H9 (cell line): ENCODE measurements at regions not wholly inside any gene's neighbourhood (a gene's known extent, or its start where the extent isn't known, plus 50 kb on each side); places are given as distances from the start of the nearest gene placed in this dataset.

Experiments
- DNase-seq: peaks from one replicate; pipeline ENCODE4 v3.0.0-alpha.2; 2017
- H2AFZ ChIP-seq: one replicate; pipeline ENCODE4 v1.6.1; 2013; ENCODE audit warnings: mild to moderate bottlenecking, low read length, control low read depth, moderate library complexity
- H2AK5ac ChIP-seq: 2 replicates; pipeline ENCODE4 v1.6.1; 2013; ENCODE audit warnings: low read length, control low read depth, mixed read lengths; ENCODE audit not compliant: insufficient read length
- H2BK120ac ChIP-seq: one replicate; pipeline ENCODE4 v1.6.1; 2013; ENCODE audit warnings: low read depth, mild to moderate bottlenecking, low read length, control low read depth, inconsistent platforms; ENCODE audit not compliant: poor library complexity, severe bottlenecking
- H2BK12ac ChIP-seq: 2 replicates; pipeline ENCODE4 v1.6.1; 2013; ENCODE audit warnings: low read length, control low read depth, mixed read lengths, low read depth; ENCODE audit not compliant: insufficient read length
- H2BK15ac ChIP-seq: 2 replicates; pipeline ENCODE4 v1.6.1; 2013; ENCODE audit warnings: low read depth, low read length, control low read depth
- H2BK20ac ChIP-seq: one replicate; pipeline ENCODE4 v1.6.1; 2013; ENCODE audit warnings: low read depth, mild to moderate bottlenecking, low read length, control low read depth, inconsistent platforms; ENCODE audit not compliant: poor library complexity, severe bottlenecking
- H2BK5ac ChIP-seq: 2 replicates; pipeline ENCODE4 v1.6.1; 2013; ENCODE audit warnings: low read length, control low read depth, mixed read lengths; ENCODE audit not compliant: insufficient read length
- H3K14ac ChIP-seq: 2 replicates; pipeline ENCODE4 v1.6.1; 2013; ENCODE audit warnings: low read length, control low read depth; ENCODE audit not compliant: insufficient read depth
- H3K18ac ChIP-seq: 2 replicates; pipeline ENCODE4 v1.6.1; 2013; ENCODE audit warnings: low read depth, mild to moderate bottlenecking, mixed read lengths, low read length, control low read depth; ENCODE audit not compliant: insufficient read length
- H3K23ac ChIP-seq: 2 replicates; pipeline ENCODE4 v1.6.1; 2013; ENCODE audit warnings: low read length, control low read depth, mixed read lengths, low read depth; ENCODE audit not compliant: insufficient read length
- H3K23me2 ChIP-seq: 2 replicates; pipeline ENCODE4 v1.6.1; 2013; ENCODE audit warnings: low read depth, mild to moderate bottlenecking, mixed read lengths, low read length, control low read depth; ENCODE audit not compliant: insufficient read length, poor library complexity, severe bottlenecking
- H3K27ac ChIP-seq: 2 replicates; pipeline ENCODE4 v1.5.1; 2013; ENCODE audit warnings: low read length, control low read depth, mixed read lengths, low read depth; ENCODE audit not compliant: insufficient read length
- H3K27me3 ChIP-seq: 2 replicates; pipeline ENCODE4 v1.6.1; 2013; ENCODE audit warnings: low read length, control low read depth, inconsistent platforms; ENCODE audit not compliant: insufficient read depth
- H3K4ac ChIP-seq: 2 replicates; pipeline ENCODE4 v1.6.1; 2013; ENCODE audit warnings: low read depth, mild to moderate bottlenecking, control low read depth, inconsistent platforms, low read length, moderate library complexity
- H3K4me1 ChIP-seq: 2 replicates; pipeline ENCODE4 v1.6.1; 2013; ENCODE audit warnings: low read length, control low read depth, inconsistent platforms; ENCODE audit not compliant: insufficient read depth
- H3K4me2 ChIP-seq: 2 replicates; pipeline ENCODE4 v1.6.1; 2013; ENCODE audit warnings: low read length, control low read depth, mixed read lengths; ENCODE audit not compliant: insufficient read length, insufficient read depth
- H3K56ac ChIP-seq: 2 replicates; pipeline ENCODE4 v1.6.1; 2013; ENCODE audit warnings: low read depth, mild to moderate bottlenecking, mixed read lengths, low read length, control low read depth; ENCODE audit not compliant: insufficient read length
- H3K79me1 ChIP-seq: 2 replicates; pipeline ENCODE4 v1.6.1; 2013; ENCODE audit warnings: low read depth, mild to moderate bottlenecking, moderate library complexity, low read length, control low read depth, inconsistent platforms; ENCODE audit not compliant: insufficient read depth, poor library complexity, severe bottlenecking
- H3K79me2 ChIP-seq: 2 replicates; pipeline ENCODE4 v1.6.1; 2013; ENCODE audit warnings: low read length, control low read depth, inconsistent platforms; ENCODE audit not compliant: insufficient read depth
- H3K9ac ChIP-seq: 2 replicates; pipeline ENCODE4 v1.6.1; 2013; ENCODE audit warnings: low read length, control low read depth, mixed read lengths; ENCODE audit not compliant: insufficient read length; ENCODE audit errors: extremely low read depth
- H3K9me3 ChIP-seq: one replicate; pipeline ENCODE4 v1.6.1; 2013; ENCODE audit warnings: low read depth, low read length, inconsistent platforms; ENCODE audit not compliant: control insufficient read depth
- H3T11ph ChIP-seq: one replicate; pipeline ENCODE4 v1.6.1; 2013; ENCODE audit warnings: mild to moderate bottlenecking, low read length, control low read depth, inconsistent platforms
- H4K20me1 ChIP-seq: one replicate; pipeline ENCODE4 v1.6.1; 2013; ENCODE audit not compliant: control insufficient read depth, insufficient read length, insufficient read depth
- H4K5ac ChIP-seq: 2 replicates; pipeline ENCODE4 v1.6.1; 2013; ENCODE audit warnings: low read depth, mild to moderate bottlenecking, mixed read lengths, low read length, control low read depth; ENCODE audit not compliant: insufficient read length
- H4K8ac ChIP-seq: replicated peaks from 2 replicates; pipeline ENCODE4 v1.6.1; 2013; ENCODE audit warnings: low read length, control low read depth, mixed read lengths, low read depth; ENCODE audit not compliant: insufficient read length
- H4K91ac ChIP-seq: 2 replicates; pipeline ENCODE4 v1.6.1; 2013; ENCODE audit warnings: low read depth, mild to moderate bottlenecking, moderate library complexity, mixed read lengths, low read length, control low read depth; ENCODE audit not compliant: insufficient read length
- H3K27ac Mint-ChIP-seq, 3 experiments: 2 replicates in 2 of 3; 3 replicates in 1 of 3; pipeline ENCODE4 v1.8.0; 2020 to 2021; ENCODE audit warnings: mixed read lengths in 3 of 3, mild to moderate bottlenecking in 1 of 3, moderate library complexity in 1 of 3
- H3K27me3 Mint-ChIP-seq: 2 replicates; pipeline ENCODE4 v1.8.0; 2021; ENCODE audit warnings: low read depth, mild to moderate bottlenecking, moderate library complexity, mixed read lengths
- H3K36me3 Mint-ChIP-seq, 3 experiments: 2 replicates in 2 of 3; 3 replicates in 1 of 3; pipeline ENCODE4 v1.8.0; 2020 to 2021; ENCODE audit warnings: low read depth in 3 of 3, mixed read lengths in 3 of 3; ENCODE audit not compliant: insufficient read depth in 1 of 3
- H3K4me1 Mint-ChIP-seq, 2 experiments: 2 replicates each; pipeline ENCODE4 v1.8.0; 2020; ENCODE audit warnings: mixed read lengths in 2 of 2
- H3K4me3 Mint-ChIP-seq, 2 experiments: 2 replicates in 1 of 2; 3 replicates in 1 of 2; pipeline ENCODE4 v1.8.0; 2020 to 2021; ENCODE audit warnings: mild to moderate bottlenecking in 2 of 2, mixed read lengths in 2 of 2, moderate library complexity in 1 of 2
- H3K9me3 Mint-ChIP-seq, 2 experiments: 2 replicates in 1 of 2; 3 replicates in 1 of 2; pipeline ENCODE4 v1.8.0; 2020; ENCODE audit warnings: mild to moderate bottlenecking in 2 of 2, mixed read lengths in 2 of 2, moderate library complexity in 1 of 2
- CTCF ChIP-seq: fragments of 200-600 bp; sonication (generic); conservative IDR thresholded peaks from 3 replicates; pipeline ENCODE4 v1.8.0; 2021; ENCODE audit warnings: antibody characterized with exemption, mild to moderate bottlenecking
- WGBS: extraction: QIAGEN DNeasy Blood & Tissue Kit; methylation state at CpG from one replicate; pipeline ENCODE4 v1.1.7; 2013; ENCODE audit warnings: missing lambda C conversion rate, low lambda C conversion rate, mixed read lengths; ENCODE audit not compliant: insufficient read length; ENCODE audit errors: extremely low coverage; 5-methylcytosine and 5-hydroxymethylcytosine counted together

- no peak overlapping the region for H3K4ac ChIP-seq
- H2AK5ac ChIP-seq, result no peak overlapping the region
- H2BK120ac ChIP-seq, result no peak overlapping the region
- H3K9ac ChIP-seq, result no peak overlapping the region
- H4K8ac ChIP-seq, result no peak overlapping the region
- peaks cover 31 to 37% of the 10 kb centered on the region in 2 experiments for H3K4me1 Mint-ChIP-seq
- H2AFZ ChIP-seq, result no peak overlapping the region
- no peaks in the 10 kb centered on the region for H4K20me1 ChIP-seq
- H3K36me3 Mint-ChIP-seq, result 0 out of 7 replicates have a peak, but pooled peaks cover 0 to 5% (median 0%) of the 10 kb centered on the region in 3 experiments
- H4K5ac ChIP-seq, result no peak overlapping the region
- H3K27me3 ChIP-seq, result no peaks in the 10 kb centered on the region
- no peaks in the 10 kb centered on the region for H3K23me2 ChIP-seq
- no peak overlapping the region for H3K4me2 ChIP-seq
- H2BK20ac ChIP-seq, result no peak overlapping the region
- H3K18ac ChIP-seq, result no peak overlapping the region
- peak overlapping the region in 1 of 3 experiments; percentile 62; a peak in 2 of 7 replicates for H3K27ac Mint-ChIP-seq
- H3K27ac ChIP-seq, result no peak overlapping the region
- peaks cover 2 to 3% of the 10 kb centered on the region in 2 experiments; a peak in 2 of 5 replicates for H3K9me3 Mint-ChIP-seq
- H4K91ac ChIP-seq, result no peak overlapping the region
- DNase-seq, result no peak
- no peak overlapping the region for H3K56ac ChIP-seq
- no peak overlapping the region for H3K14ac ChIP-seq
- H3K23ac ChIP-seq, result no peak overlapping the region
- no peaks in the 10 kb centered on the region for H3K27me3 Mint-ChIP-seq
- no peak overlapping the region for H2BK5ac ChIP-seq
- H2BK15ac ChIP-seq, result no peak overlapping the region
- H3K9me3 ChIP-seq, result no peaks in the 10 kb centered on the region
- no peaks in the 10 kb centered on the region for H3K79me1 ChIP-seq
- no peak overlapping the region for H3T11ph ChIP-seq
- no CpG with 5 or more reads among the region's 3 CpGs for WGBS
- H2BK12ac ChIP-seq, result no peak overlapping the region
- H3K4me3 Mint-ChIP-seq, result no peak overlapping the region
- peaks cover 3% of the 10 kb centered on the region; the same call in 1 of the 2 replicates for H3K4me1 ChIP-seq
- TF ChIP-seq CTCF, result no peak
- no peaks in the 10 kb centered on the region for H3K79me2 ChIP-seq
Measured at GRCh38 chr4:13266687-13267086, 217.5 kb downstream of the RAB28 start.
